CD4-positive, alpha-beta T cell (primary cell): ENCODE measurements at regions not wholly inside any gene's neighbourhood (a gene's known extent, or its start where the extent isn't known, plus 50 kb on each side); places are given as distances from the start of the nearest gene placed in this dataset.

Experiments
- ATAC-seq: fragments of 200-7000 bp; cut with Tn5 transposase; one replicate; pipeline ENCODE4 v1.10.0; 2022; ENCODE audit warnings: mild to moderate bottlenecking; ENCODE audit not compliant: poor library complexity
- CTCF ChIA-PET: fragments of 350-600 bp; sonication (Branson Sonifier 250); formaldehyde crosslinking; loops from one replicate; lab custom pipeline; 2021; ENCODE audit warnings: antibody characterized with exemption, inconsistent platforms; lab: Charles Lee
- POLR2A ChIA-PET: fragments of 350-600 bp; sonication (Branson Sonifier 250); formaldehyde crosslinking; loops from one replicate; lab custom pipeline; 2021; ENCODE audit warnings: antibody characterized with exemption, inconsistent platforms; lab: Charles Lee
- DNase-seq, 14 experiments: peaks; one replicate each; pipeline ENCODE4 v3.0.0-alpha.2; 2013 to 2020; ENCODE audit warnings: mixed read lengths in 2 of 14
- H3K27ac ChIP-seq, 2 donors: one replicate each; pipeline versions ENCODE4 v1.5.1 to v1.7.0; 2013; ENCODE audit warnings: low read length in 2 of 2, low read depth in 1 of 2, mild to moderate bottlenecking in 1 of 2
- H3K27me3 ChIP-seq, 2 experiments: 1 replicate in 1 of 2; 2 replicates in 1 of 2; pipeline versions ENCODE4 v1.6.1 to v1.7.0; 2013; ENCODE audit warnings: low read length in 2 of 2, control low read depth in 1 of 2, mild to moderate bottlenecking in 1 of 2, moderate library complexity in 1 of 2; ENCODE audit not compliant: insufficient read depth in 2 of 2, control insufficient read depth in 1 of 2
- H3K36me3 ChIP-seq: one replicate; pipeline ENCODE4 v1.6.1; 2013; ENCODE audit warnings: low read length, control low read depth; ENCODE audit not compliant: insufficient read depth
- H3K4me1 ChIP-seq: one replicate; pipeline ENCODE4 v1.6.1; 2013; ENCODE audit warnings: low read length, control low read depth; ENCODE audit not compliant: insufficient read depth
- H3K4me3 ChIP-seq: one replicate; pipeline ENCODE4 v1.5.1; 2013; ENCODE audit warnings: mild to moderate bottlenecking, low read length, moderate library complexity
- H3K9me3 ChIP-seq, 2 experiments: 1 replicate in 1 of 2; 2 replicates in 1 of 2; pipeline versions ENCODE4 v1.6.1 to v1.7.0; 2013; ENCODE audit warnings: low read length in 2 of 2, mild to moderate bottlenecking in 2 of 2, control low read depth in 1 of 2, moderate library complexity in 1 of 2; ENCODE audit not compliant: control insufficient read depth in 1 of 2, insufficient read depth in 1 of 2
- H3K27ac Mint-ChIP-seq: one replicate; pipeline ENCODE4 v1.8.0; 2020; ENCODE audit warnings: mixed read lengths
- H3K27me3 Mint-ChIP-seq: one replicate; pipeline ENCODE4 v1.8.0; 2021; ENCODE audit warnings: mixed read lengths
- H3K36me3 Mint-ChIP-seq: one replicate; pipeline ENCODE4 v1.8.0; 2021; ENCODE audit warnings: low read depth, mixed read lengths
- H3K4me1 Mint-ChIP-seq: one replicate; pipeline ENCODE4 v1.8.0; 2021; ENCODE audit warnings: low read depth, mixed read lengths
- H3K4me3 Mint-ChIP-seq: one replicate; pipeline ENCODE4 v1.8.0; 2020; ENCODE audit warnings: mild to moderate bottlenecking, mixed read lengths
- H3K9me3 Mint-ChIP-seq: one replicate; pipeline ENCODE4 v1.8.0; 2020; ENCODE audit warnings: mixed read lengths
- CTCF ChIP-seq: fragments of 200-600 bp; IDR thresholded peaks from one replicate; pipeline ENCODE4 v1.8.0; 2022; ENCODE audit warnings: antibody characterized with exemption, mild to moderate bottlenecking
- intact Hi-C, 2 experiments: fragments of 100-400 bp; cut with DNase I in 1 of 2; cut with micrococcal nuclease in 1 of 2; formaldehyde crosslinking; loops; one replicate each; pipeline versions ENCODE4 v1.15.1 to v1.9.0; 2023 to 2025; cut with DNase I, micrococcal nuclease

- intact Hi-C loops: no loop called here
- Mint-ChIP-seq H3K27ac (no peak overlapping the region), H3K9me3 (no peaks in the 10 kb centered on the region), H3K4me3 (no peak overlapping the region), H3K27me3 (peaks cover 25% of the 10 kb centered on the region), H3K36me3 (no peaks in the 10 kb centered on the region), H3K4me1 (no peaks in the 10 kb centered on the region)
- no peaks in the 10 kb centered on the region for H3K36me3 ChIP-seq
- POLR2A ChIA-PET: no interaction called here
- no peak overlapping the region for H3K4me3 ChIP-seq
- DNase-seq (no peak), ATAC-seq (no peak)
- H3K4me1 ChIP-seq: no peaks in the 10 kb centered on the region
- peaks cover 0 to 4% of the 10 kb centered on the region in 2 experiments for H3K27me3 ChIP-seq
- TF ChIP-seq CTCF: no peak
- CTCF ChIA-PET: no interaction called here
- H3K9me3 ChIP-seq: no peaks in the 10 kb centered on the region
- no peak overlapping the region for H3K27ac ChIP-seq
Measured at GRCh38 chr1:199721001-199721400, 306.5 kb upstream of the NR5A2 start.

GRCh38 chr1:199723250-199723956, 304.1 kb upstream of the NR5A2 start:
- Histone ChIP-seq H3K9me3 (no peaks in the 10 kb centered on the region), H3K27me3 (peaks cover 0 to 4% of the 10 kb centered on the region in 2 experiments), H3K4me1 (no peaks in the 10 kb centered on the region), H3K36me3 (no peaks in the 10 kb centered on the region), H3K4me3 (no peak overlapping the region), H3K27ac (no peak overlapping the region)
- Mint-ChIP-seq H3K36me3 (no peaks in the 10 kb centered on the region), H3K27ac (no peak overlapping the region), H3K4me3 (no peak overlapping the region), H3K4me1 (no peaks in the 10 kb centered on the region), H3K9me3 (no peaks in the 10 kb centered on the region), H3K27me3 (peaks cover 29% of the 10 kb centered on the region)
- ATAC-seq (no peak), DNase-seq (no peak)
- no peak for TF ChIP-seq CTCF
- ChIA-PET POLR2A (interaction anchor here (0.6 kb wide), 1 partner anchor 14 kb away, joined by 3 read pairs; no protein-coding TSS in a partner anchor), CTCF (no interaction called here)
- intact Hi-C loops: no loop called here

GRCh38 chr1:199724049-199724448, 303.5 kb upstream of the NR5A2 start:
- Histone ChIP-seq H3K27me3 (peaks cover 0 to 4% of the 10 kb centered on the region in 2 experiments), H3K4me3 (no peak overlapping the region), H3K4me1 (no peaks in the 10 kb centered on the region), H3K9me3 (no peaks in the 10 kb centered on the region), H3K36me3 (no peaks in the 10 kb centered on the region), H3K27ac (no peak overlapping the region)
- no peaks in the 10 kb centered on the region for H3K4me1 Mint-ChIP-seq
- H3K9me3 Mint-ChIP-seq: no peaks in the 10 kb centered on the region
- ChIA-PET POLR2A (interaction anchor here (0.6 kb wide), 1 partner anchor 13 kb away, joined by 3 read pairs; no protein-coding TSS in a partner anchor), CTCF (no interaction called here)
- no peaks in the 10 kb centered on the region for H3K36me3 Mint-ChIP-seq
- DNase-seq (no peak), ATAC-seq (no peak)
- intact Hi-C loops: no loop called here
- H3K4me3 Mint-ChIP-seq: no peak overlapping the region
- H3K27me3 Mint-ChIP-seq: peaks cover 29% of the 10 kb centered on the region
- no peak for TF ChIP-seq CTCF
- no peak overlapping the region for H3K27ac Mint-ChIP-seq
